GM23338 (cell line): ENCODE measurements at regions not wholly inside any gene's neighbourhood (a gene's known extent, or its start where the extent isn't known, plus 50 kb on each side); places are given as distances from the start of the nearest gene placed in this dataset.

Experiments used
- ATAC-seq: fragments of 200-7000 bp; cut with Tn5 transposase; 3 replicates; pipeline ENCODE4 v1.9.1; 2020
- DNase-seq: peaks from one replicate; pipeline ENCODE4 v3.0.0-alpha.2; 2015; ENCODE audit warnings: low spot score
- H2AFZ ChIP-seq: fragments of 200-600 bp; sonication (generic); 2 replicates; pipeline ENCODE4 v1.8.0; 2016; ENCODE audit warnings: antibody characterized with exemption, mild to moderate bottlenecking, moderate library complexity
- H3F3A ChIP-seq: fragments of 200-600 bp; sonication (generic); replicated peaks from 2 replicates; pipeline ENCODE4 v1.8.0; 2017; ENCODE audit warnings: antibody characterized with exemption, mixed run types, low read depth
- H3K27ac ChIP-seq: fragments of 200-600 bp; sonication (generic); 2 replicates; pipeline ENCODE4 v1.6.1; 2016; ENCODE audit warnings: low read depth
- H3K27me3 ChIP-seq: fragments of 200-600 bp; sonication (generic); 2 replicates; pipeline ENCODE4 v1.8.0; 2016; ENCODE audit warnings: mild to moderate bottlenecking, mixed run types, moderate library complexity; ENCODE audit not compliant: insufficient read depth
- H3K36me3 ChIP-seq: fragments of 200-600 bp; sonication (generic); 2 replicates; pipeline ENCODE4 v1.8.0; 2016; ENCODE audit warnings: mild to moderate bottlenecking; ENCODE audit not compliant: insufficient read depth
- H3K4me1 ChIP-seq: fragments of 200-600 bp; sonication (generic); 2 replicates; pipeline ENCODE4 v1.8.0; 2016; ENCODE audit warnings: mild to moderate bottlenecking, moderate library complexity; ENCODE audit not compliant: insufficient read depth
- H3K4me2 ChIP-seq: fragments of 200-600 bp; sonication (generic); 2 replicates; pipeline ENCODE4 v1.7.1; 2017; ENCODE audit warnings: mixed run types
- H3K4me3 ChIP-seq: fragments of 200-600 bp; sonication (generic); 2 replicates; pipeline ENCODE4 v1.6.1; 2016; ENCODE audit warnings: mixed run types
- H3K79me2 ChIP-seq: fragments of 200-600 bp; sonication (generic); replicated peaks from 2 replicates; pipeline ENCODE4 v1.8.0; 2017; ENCODE audit warnings: mild to moderate bottlenecking; ENCODE audit not compliant: insufficient read depth
- H3K9me2 ChIP-seq: fragments of 200-600 bp; sonication (generic); 2 replicates; pipeline ENCODE4 v1.8.0; 2017; ENCODE audit not compliant: insufficient read depth
- H4K20me1 ChIP-seq: fragments of 200-600 bp; sonication (generic); replicated peaks from 2 replicates; pipeline ENCODE4 v1.8.0; 2017; ENCODE audit warnings: mild to moderate bottlenecking; ENCODE audit not compliant: insufficient read depth
- H3K27ac Mint-ChIP-seq: 2 replicates; pipeline ENCODE4 v1.8.0; 2020; ENCODE audit warnings: inconsistent platforms, mild to moderate bottlenecking, moderate library complexity, mixed read lengths
- H3K27me3 Mint-ChIP-seq: 3 replicates; pipeline ENCODE4 v1.8.0; 2022; ENCODE audit warnings: low read depth, mild to moderate bottlenecking, moderate library complexity, mixed read lengths, inconsistent platforms; ENCODE audit not compliant: insufficient read depth, poor library complexity
- H3K36me3 Mint-ChIP-seq: 3 replicates; pipeline ENCODE4 v1.8.0; 2021; ENCODE audit warnings: low read depth, mild to moderate bottlenecking, inconsistent platforms, moderate library complexity, mixed read lengths
- H3K4me1 Mint-ChIP-seq: 3 replicates; pipeline ENCODE4 v1.8.0; 2020; ENCODE audit warnings: mild to moderate bottlenecking, inconsistent platforms, mixed read lengths
- H3K4me3 Mint-ChIP-seq: 3 replicates; pipeline ENCODE4 v1.8.0; 2021; ENCODE audit warnings: moderate library complexity, mild to moderate bottlenecking, inconsistent platforms, mixed read lengths
- H3K9me3 Mint-ChIP-seq: 3 replicates; pipeline ENCODE4 v1.8.0; 2020; ENCODE audit warnings: moderate library complexity, mild to moderate bottlenecking, inconsistent platforms, mixed read lengths
- ETS1 ChIP-seq: IDR thresholded peaks from 2 replicates; pipeline ENCODE4 v1.6.1; 2016; ENCODE audit warnings: antibody characterized with exemption
- EZH2 ChIP-seq: fragments of 200-600 bp; sonication (generic); IDR thresholded peaks from one replicate; pipeline ENCODE4 v1.8.0; 2017; ENCODE audit warnings: antibody characterized with exemption, mild to moderate bottlenecking, low read depth; ENCODE audit not compliant: unreplicated experiment
- EZH2phosphoT487 ChIP-seq: fragments of 200-600 bp; sonication (generic); IDR thresholded peaks from one replicate; pipeline ENCODE4 v1.8.1; 2018; ENCODE audit warnings: antibody characterized with exemption; ENCODE audit not compliant: unreplicated experiment
- JUNB ChIP-seq: IDR thresholded peaks from one replicate; pipeline ENCODE4 v1.6.1; 2016; ENCODE audit warnings: antibody characterized with exemption; ENCODE audit not compliant: unreplicated experiment
- STAT1 ChIP-seq: IDR thresholded peaks from one replicate; pipeline ENCODE4 v1.6.1; 2016; ENCODE audit warnings: antibody characterized with exemption; ENCODE audit not compliant: unreplicated experiment
- ZNF331 ChIP-seq: fragments of 250-450 bp; sonication (Bioruptor Pico); IDR thresholded peaks from 2 replicates; pipeline ENCODE4 v1.5.0; 2020; ENCODE audit warnings: low read depth, mild to moderate bottlenecking, moderate library complexity
- ZNF462 ChIP-seq: fragments of 250-450 bp; sonication (Bioruptor Pico); IDR thresholded peaks from 2 replicates; pipeline ENCODE4 v1.5.0; 2020; ENCODE audit warnings: mild to moderate bottlenecking, moderate library complexity

- peaks cover 6% of the 10 kb centered on the region for H3K27me3 Mint-ChIP-seq
- no peak for ATAC-seq
Measured at GRCh38 chr11:134742224-134742612, 330.2 kb upstream of the B3GAT1 start.

GRCh38 chr11:134741453-134742223 is 329.6 kb upstream of the B3GAT1 start:
- Histone ChIP-seq H3K36me3 (no peaks in the 10 kb centered on the region), H3K4me3 (no peak overlapping the region), H4K20me1 (no peaks in the 10 kb centered on the region), H3K27me3 (no peaks in the 10 kb centered on the region), H2AFZ (no peak overlapping the region), H3K4me1 (no peaks in the 10 kb centered on the region; the same call in 1 of the 2 replicates), H3K79me2 (no peaks in the 10 kb centered on the region), H3K9me2 (0 out of 2 replicates have a peak, but pooled peaks cover 3% of the 10 kb centered on the region), H3K27ac (no peak overlapping the region), H3K4me2 (no peak overlapping the region), H3F3A (no peaks in the 10 kb centered on the region)
- no peak overlapping the region for H3K27ac Mint-ChIP-seq
- peaks cover 4% of the 10 kb centered on the region; the same call in 2 of the 3 replicates for H3K9me3 Mint-ChIP-seq
- peaks cover 6% of the 10 kb centered on the region for H3K27me3 Mint-ChIP-seq
- no peak for TF ChIP-seq EZH2
- TF ChIP-seq EZH2phosphoT487, result no peak
- no peak for TF ChIP-seq STAT1
- ATAC-seq, result no peak
- H3K4me3 Mint-ChIP-seq, result no peak overlapping the region
- no peak for DNase-seq
- peaks cover 6% of the 10 kb centered on the region; the same call in 1 of the 3 replicates for H3K36me3 Mint-ChIP-seq
- peaks cover 3% of the 10 kb centered on the region; the same call in 1 of the 3 replicates for H3K4me1 Mint-ChIP-seq

More at GRCh38 chr11:134742224-134742612, 330.2 kb upstream of the B3GAT1 start:
- Histone ChIP-seq H3K27ac (no peak overlapping the region), H2AFZ (no peak overlapping the region), H3K9me2 (peaks cover 5% of the 10 kb centered on the region; the same call in 1 of the 2 replicates), H3K4me3 (no peak overlapping the region), H3K36me3 (no peaks in the 10 kb centered on the region), H3K27me3 (no peaks in the 10 kb centered on the region), H3F3A (no peaks in the 10 kb centered on the region), H3K4me2 (no peak overlapping the region), H3K79me2 (no peaks in the 10 kb centered on the region), H3K4me1 (no peaks in the 10 kb centered on the region; the same call in 1 of the 2 replicates), H4K20me1 (no peaks in the 10 kb centered on the region)
- TF ChIP-seq JUNB, result no peak
- TF ChIP-seq ETS1, result no peak
- no peak for TF ChIP-seq ZNF331 (CRISPR knock-in tag)
- TF ChIP-seq EZH2, result no peak
- no peak for TF ChIP-seq STAT1
- peaks cover 3% of the 10 kb centered on the region; the same call in 1 of the 3 replicates for H3K4me1 Mint-ChIP-seq
- no peak overlapping the region for H3K4me3 Mint-ChIP-seq
- H3K36me3 Mint-ChIP-seq, result peaks cover 11% of the 10 kb centered on the region; the same call in 2 of the 3 replicates
- no peak for DNase-seq
- peaks cover 9% of the 10 kb centered on the region for H3K9me3 Mint-ChIP-seq
- H3K27ac Mint-ChIP-seq, result no peak overlapping the region

GRCh38 chr11:134740590-134741261 is 328.7 kb upstream of the B3GAT1 start:
- no peaks in the 10 kb centered on the region for H3K36me3 ChIP-seq
- no peak overlapping the region for H3K4me2 ChIP-seq
- H3K27ac ChIP-seq, result no peak overlapping the region
- peaks cover 3% of the 10 kb centered on the region for H3K27me3 Mint-ChIP-seq
- no peak overlapping the region for H2AFZ ChIP-seq
- H3K36me3 Mint-ChIP-seq, result no peaks in the 10 kb centered on the region
- H3K27ac Mint-ChIP-seq, result no peak overlapping the region
- H3K4me3 Mint-ChIP-seq, result no peak overlapping the region
- H3K27me3 ChIP-seq, result no peaks in the 10 kb centered on the region
- H3K9me3 Mint-ChIP-seq, result no peaks in the 10 kb centered on the region; the same call in 2 of the 3 replicates
- 0 out of 2 replicates have a peak, but pooled peaks cover 3% of the 10 kb centered on the region for H3K9me2 ChIP-seq
- H3F3A ChIP-seq, result no peaks in the 10 kb centered on the region
- peaks cover 3% of the 10 kb centered on the region; the same call in 1 of the 3 replicates for H3K4me1 Mint-ChIP-seq
- H3K4me1 ChIP-seq, result no peaks in the 10 kb centered on the region; the same call in 1 of the 2 replicates
- no peaks in the 10 kb centered on the region for H4K20me1 ChIP-seq
- no peaks in the 10 kb centered on the region for H3K79me2 ChIP-seq
- DNase-seq (no peak), ATAC-seq (no peak)
- H3K4me3 ChIP-seq, result no peak overlapping the region
- no peak for TF ChIP-seq ZNF462 (CRISPR knock-in tag)
